ENCODE measurements at regions not wholly inside any gene's neighbourhood (a gene's known extent, or its start where the extent isn't known, plus 50 kb on each side); places are given as distances from the start of the nearest gene placed in this dataset.
A peak's percentile ranks its signal among the peaks of the same experiment; 100 is the strongest.

GRCh38 chr3:70703305-70704102, 391.1 kb upstream of the MDFIC2 start:
- peak overlapping the region; percentile 54 for H2AFZ ChIP-seq (ENCODE audit: low read depth, low read length)
- CTCF ChIA-PET, result interaction anchor here (0.8 to 1.2 kb wide), 2 partner anchors 13 to 117 kb away, joined by 3 to 4 read pairs; no protein-coding TSS in a partner anchor

GRCh38 chr3:70702132-70702531, 389.7 kb upstream of the MDFIC2 start:
- Histone ChIP-seq H3K27me3 (ENCODE audit: control insufficient read depth in 2 of 2, insufficient read depth in 2 of 2, low read length in 2 of 2) (peaks cover 0 to 4% of the 10 kb centered on the region in 2 experiments), H3K9me3 (replicated peaks; ENCODE audit: control insufficient read depth, insufficient read depth, low read length) (no peaks in the 10 kb centered on the region), H3K4me3 (replicated peaks in 1 of 3; ENCODE audit: insufficient read depth in 1 of 3, low read depth in 1 of 3, low read length in 3 of 3) (no peak overlapping the region), H3K4me1 (ENCODE audit: control insufficient read depth, extremely low read depth, insufficient read depth, low read length) (no peaks in the 10 kb centered on the region), H4K20me1 (replicated peaks; ENCODE audit: control insufficient read depth, extremely low read depth, insufficient read depth, low read length) (no peaks in the 10 kb centered on the region), H2AFZ (ENCODE audit: low read depth, low read length) (peak overlapping the region; percentile 41), H3K79me2 (ENCODE audit: control insufficient read depth, insufficient read depth, low read length) (no peaks in the 10 kb centered on the region), H3K9me1 (replicated peaks; ENCODE audit: control insufficient read depth, extremely low read depth, insufficient read depth, low read length) (no peaks in the 10 kb centered on the region), H3K36me3 (ENCODE audit: control insufficient read depth in 2 of 2, extremely low read depth in 1 of 2, insufficient read depth in 2 of 2, low read length in 2 of 2) (no peaks in the 10 kb centered on the region), H3K9ac (replicated peaks; ENCODE audit: extremely low read depth, insufficient read depth, low read length) (no peak overlapping the region), H3K4me2 (ENCODE audit: insufficient read depth, low read length) (no peak overlapping the region), H3K27ac (ENCODE audit: insufficient read depth, low read depth, low read length) (no peak overlapping the region)
- intact Hi-C loops (cut with micrococcal nuclease) (loop anchor here (10.0 kb wide), 1 partner anchor 147 kb away; no protein-coding TSS in a partner anchor), dilution Hi-C loops (cut with MboI; ENCODE audit: extremely low pct_ligation_motif_present, low sequenced_read_pairs) (no loop called here)
- POLR2A ChIA-PET, result no interaction called here
- FAIRE-seq (peak; percentile 63), DNase-seq (ENCODE audit: low read depth, low spot score) (peak; percentile 71)
- TF ChIP-seq JUN (IDR thresholded peaks at IDR 0.05; ENCODE audit: borderline replicate concordance, insufficient read depth, insufficient read length, low read depth), result peak; percentile 7
- no peak for TF ChIP-seq EZH2 (IDR thresholded peaks at IDR 0.05; ENCODE audit: borderline replicate concordance, low read depth, low read length, severe bottlenecking)
- BruUV-seq (replicated peaks), result no TSS peak
- CTCF ChIA-PET, result no interaction called here

More at GRCh38 chr3:70703305-70704102, 391.1 kb upstream of the MDFIC2 start:
- no peak for TF ChIP-seq GATA2 (IDR thresholded peaks at IDR 0.05; ENCODE audit: insufficient read depth, insufficient read length, low read depth, low read length)
- TF ChIP-seq POLR2AphosphoS5 (IDR thresholded peaks at IDR 0.05; ENCODE audit: insufficient read depth, low read depth, low read length), result no peak
- TF ChIP-seq POLR2A (IDR thresholded peaks at IDR 0.05; ENCODE audit: low read depth, low read length), result no peak
- no peak for TF ChIP-seq MYC (IDR thresholded peaks at IDR 0.05; ENCODE audit: low read depth, low read length)
- TF ChIP-seq FOS (IDR thresholded peaks at IDR 0.05; ENCODE audit: borderline replicate concordance, insufficient read depth, low read length), result no peak
- Histone ChIP-seq H3K36me3 (ENCODE audit: control insufficient read depth in 2 of 2, extremely low read depth in 1 of 2, insufficient read depth in 2 of 2, low read length in 2 of 2) (no peaks in the 10 kb centered on the region), H3K4me1 (ENCODE audit: control insufficient read depth, extremely low read depth, insufficient read depth, low read length) (no peaks in the 10 kb centered on the region), H3K9me3 (replicated peaks; ENCODE audit: control insufficient read depth, insufficient read depth, low read length) (no peaks in the 10 kb centered on the region), H3K4me2 (ENCODE audit: insufficient read depth, low read length) (no peak overlapping the region), H3K9ac (replicated peaks; ENCODE audit: extremely low read depth, insufficient read depth, low read length) (peak overlapping the region; percentile 14), H3K27ac (ENCODE audit: insufficient read depth, low read depth, low read length) (no peak overlapping the region), H3K79me2 (ENCODE audit: control insufficient read depth, insufficient read depth, low read length) (no peaks in the 10 kb centered on the region), H4K20me1 (replicated peaks; ENCODE audit: control insufficient read depth, extremely low read depth, insufficient read depth, low read length) (no peaks in the 10 kb centered on the region), H3K27me3 (ENCODE audit: control insufficient read depth in 2 of 2, insufficient read depth in 2 of 2, low read length in 2 of 2) (no peaks in the 10 kb centered on the region), H3K4me3 (replicated peaks in 1 of 3; ENCODE audit: insufficient read depth in 1 of 3, low read depth in 1 of 3, low read length in 3 of 3) (no peak overlapping the region), H3K9me1 (replicated peaks; ENCODE audit: control insufficient read depth, extremely low read depth, insufficient read depth, low read length) (no peaks in the 10 kb centered on the region)
- POLR2A ChIA-PET, result no interaction called here
- no peak for FAIRE-seq
- dilution Hi-C loops (cut with MboI; ENCODE audit: extremely low pct_ligation_motif_present, low sequenced_read_pairs) (no loop called here), intact Hi-C loops (cut with micrococcal nuclease) (loop anchor here (10.0 kb wide), 1 partner anchor 149 kb away; no protein-coding TSS in a partner anchor)
- DNase-seq (ENCODE audit: low read depth, low spot score), result peak; percentile 47
- no TSS peak for BruUV-seq (replicated peaks)

All from endothelial cell of umbilical vein (primary cell).